Transverse colon (tissue), 3 donors: ENCODE measurements at regions not wholly inside any gene's neighbourhood (a gene's known extent, or its start where the extent isn't known, plus 50 kb on each side); places are given as distances from the start of the nearest gene placed in this dataset.

ENCODE experiments used
- CTCF ChIP-seq, 5 experiments: fragments of 200-600 bp in 3 of 5; fragments of 450-650 bp in 2 of 5; sonication (generic) in 3 of 5; IDR thresholded peaks; 1 replicate in 2 of 5; 2 replicates in 3 of 5; pipeline ENCODE4 v1.5.1; 2016 to 2017; ENCODE audit warnings: antibody characterized with exemption in 5 of 5, inconsistent platforms in 3 of 5, mild to moderate bottlenecking in 2 of 5, moderate library complexity in 1 of 5
- EP300 ChIP-seq: sonication (generic); formaldehyde crosslinking; IDR thresholded peaks from one replicate; pipeline ENCODE4 v1.6.1; 2017; ENCODE audit warnings: antibody characterized with exemption, low read depth
- POLR2A ChIP-seq: fragments of 450-650 bp; IDR thresholded peaks from one replicate; pipeline ENCODE4 v1.6.1; 2016; ENCODE audit warnings: antibody characterized with exemption, mild to moderate bottlenecking, moderate library complexity

- TF ChIP-seq CTCF (IDR thresholded peaks at IDR 0.05): no peak
- TF ChIP-seq EP300: no peak
- TF ChIP-seq POLR2A: no peak
Measured at GRCh38 chr22:23397613-23398567, 182.2 kb downstream of the IGLL1 start.
